ENCODE measurements at regions not wholly inside any gene's neighbourhood (a gene's known extent, or its start where the extent isn't known, plus 50 kb on each side); places are given as distances from the start of the nearest gene placed in this dataset.

- Histone ChIP-seq H3K4me1 (ENCODE audit: insufficient read depth, low read length, poor library complexity, severe bottlenecking) (no peaks in the 10 kb centered on the region), H2AFZ (ENCODE audit: low read length) (no peak overlapping the region), H3K27ac (ENCODE audit: low read depth, low read length, poor library complexity, severe bottlenecking) (no peak overlapping the region), H4K20me1 (ENCODE audit: insufficient read depth, low read length) (no peaks in the 10 kb centered on the region), H3K9me3 (ENCODE audit: low read length) (0 out of 2 replicates have a peak, but pooled peaks cover 5% of the 10 kb centered on the region), H3K4me3 (ENCODE audit: low read depth, low read length, poor library complexity, severe bottlenecking) (no peak overlapping the region), H3K36me3 (ENCODE audit: insufficient read depth, low read length) (no peaks in the 10 kb centered on the region), H3K9me2 (ENCODE audit: insufficient read depth, low read length) (no peaks in the 10 kb centered on the region), H3K4me2 (ENCODE audit: low read length) (no peak overlapping the region), H3K79me2 (ENCODE audit: insufficient read depth, low read depth, low read length) (no peaks in the 10 kb centered on the region)
- CTCF ChIA-PET (ENCODE audit: unreplicated experiment) = no interaction called here
- POLR2A ChIA-PET = interaction anchor here (0.6 kb wide), 1 partner anchor 172 kb away, joined by 3 read pairs; no protein-coding TSS in a partner anchor
- no peak for DNase-seq (ENCODE audit: low spot score)
- BruUV-seq (replicated peaks) = no TSS peak
- intact Hi-C loops (cut with micrococcal nuclease; ENCODE audit: unreplicated experiment) = no loop called here
- no peak for TF ChIP-seq CTCF (conservative IDR thresholded peaks at IDR 0.05; ENCODE audit: low read length)
Measured at GRCh38 chr3:80889535-80889934, 871.9 kb downstream of the GBE1 start.

DNA sequence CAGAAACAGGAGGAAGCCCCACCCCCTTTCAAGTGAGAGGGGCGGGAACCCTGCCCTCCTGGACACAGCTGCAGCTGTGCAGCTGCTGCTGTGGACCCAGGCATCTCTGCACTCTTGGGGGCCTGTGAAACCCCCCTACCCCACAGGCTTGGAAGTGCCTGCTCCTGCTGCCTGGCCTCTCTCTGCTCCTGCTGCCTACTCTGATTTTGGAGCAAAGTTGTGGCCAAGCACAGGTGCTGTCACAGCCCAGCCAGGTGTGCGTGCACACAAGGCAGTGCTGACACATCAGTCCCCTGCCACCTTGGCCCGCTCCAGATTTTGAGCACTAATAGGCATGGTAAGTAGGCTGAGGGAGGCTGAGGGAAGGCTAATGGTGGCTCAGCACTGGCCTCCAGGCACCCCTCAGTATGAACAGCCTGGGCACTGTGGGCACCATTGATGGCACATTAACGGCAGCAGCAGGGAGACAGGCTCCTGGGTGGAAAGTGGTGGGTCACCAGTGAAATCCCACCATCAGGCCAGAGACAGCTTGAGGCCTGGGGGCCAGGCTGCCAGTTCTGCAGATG lies 890.9 kb downstream of the GBE1 start:
- POLR2A ChIA-PET = no interaction called here
- no peak for TF ChIP-seq EZH2phosphoT487 (IDR thresholded peaks at IDR 0.05; ENCODE audit: borderline replicate concordance, low read depth, low read length)
- no peak for TF ChIP-seq CTCF (conservative IDR thresholded peaks at IDR 0.05; ENCODE audit: low read length)
- Histone ChIP-seq H3K36me3 (ENCODE audit: insufficient read depth, low read length) (no peaks in the 10 kb centered on the region), H2AFZ (ENCODE audit: low read length) (no peak overlapping the region), H3K27ac (ENCODE audit: low read depth, low read length, poor library complexity, severe bottlenecking) (no peak overlapping the region), H3K9me3 (ENCODE audit: low read length) (no peaks in the 10 kb centered on the region), H3K4me2 (ENCODE audit: low read length) (no peak overlapping the region), H3K4me3 (ENCODE audit: low read depth, low read length, poor library complexity, severe bottlenecking) (no peak overlapping the region), H3K9me2 (ENCODE audit: insufficient read depth, low read length) (no peaks in the 10 kb centered on the region), H4K20me1 (ENCODE audit: insufficient read depth, low read length) (no peaks in the 10 kb centered on the region), H3K79me2 (ENCODE audit: insufficient read depth, low read depth, low read length) (no peaks in the 10 kb centered on the region), H3K4me1 (ENCODE audit: insufficient read depth, low read length, poor library complexity, severe bottlenecking) (no peaks in the 10 kb centered on the region)
- BruUV-seq (replicated peaks) = no TSS peak
- CTCF ChIA-PET (ENCODE audit: unreplicated experiment) = no interaction called here
- no peak for DNase-seq (ENCODE audit: low spot score)
- intact Hi-C loops (cut with micrococcal nuclease; ENCODE audit: unreplicated experiment) = no loop called here

DNA sequence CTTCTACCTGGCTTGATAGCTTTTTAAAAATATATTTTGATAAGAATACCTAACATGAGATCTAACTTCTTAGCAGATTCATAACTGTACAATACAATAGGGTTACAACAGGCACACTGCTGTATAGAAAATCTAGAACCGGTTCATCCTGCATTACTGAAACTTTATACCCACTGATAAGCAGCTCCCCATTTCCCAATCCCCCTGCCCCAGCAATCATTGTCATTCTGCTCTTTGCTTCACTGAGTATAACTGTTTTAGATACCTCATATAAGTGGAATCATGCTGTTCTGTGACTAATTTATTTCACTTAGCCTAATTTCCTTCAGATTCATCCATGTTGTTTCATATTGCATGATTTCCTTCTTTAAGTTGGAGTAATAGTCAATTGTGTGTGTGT lies 906.0 kb downstream of the GBE1 start:
- TF ChIP-seq CTCF (conservative IDR thresholded peaks at IDR 0.05; ENCODE audit: low read length) = no peak
- no peak for TF ChIP-seq EZH2phosphoT487 (IDR thresholded peaks at IDR 0.05; ENCODE audit: borderline replicate concordance, low read depth, low read length)
- intact Hi-C loops (cut with micrococcal nuclease; ENCODE audit: unreplicated experiment) = no loop called here
- H3K79me2 ChIP-seq (ENCODE audit: insufficient read depth, low read depth, low read length) = no peaks in the 10 kb centered on the region
- H3K9me3 ChIP-seq (ENCODE audit: low read length) = no peaks in the 10 kb centered on the region
- H3K9me2 ChIP-seq (ENCODE audit: insufficient read depth, low read length) = no peaks in the 10 kb centered on the region
- no peaks in the 10 kb centered on the region for H3K4me1 ChIP-seq (ENCODE audit: insufficient read depth, low read length, poor library complexity, severe bottlenecking)
- no TSS peak for BruUV-seq (replicated peaks)
- POLR2A ChIA-PET = no interaction called here
- H2AFZ ChIP-seq (ENCODE audit: low read length) = no peak overlapping the region
- no peaks in the 10 kb centered on the region for H3K36me3 ChIP-seq (ENCODE audit: insufficient read depth, low read length)
- DNase-seq (ENCODE audit: low spot score) = no peak
- H3K27ac ChIP-seq (ENCODE audit: low read depth, low read length, poor library complexity, severe bottlenecking) = no peak overlapping the region
- no peak overlapping the region for H3K4me3 ChIP-seq (ENCODE audit: low read depth, low read length, poor library complexity, severe bottlenecking)
- no peaks in the 10 kb centered on the region for H4K20me1 ChIP-seq (ENCODE audit: insufficient read depth, low read length)
- CTCF ChIA-PET (ENCODE audit: unreplicated experiment) = no interaction called here
- H3K4me2 ChIP-seq (ENCODE audit: low read length) = no peak overlapping the region
